Thyroid gland (tissue), 4 donors: ENCODE measurements at regions not wholly inside any gene's neighbourhood (a gene's known extent, or its start where the extent isn't known, plus 50 kb on each side); places are given as distances from the start of the nearest gene placed in this dataset.

Experiments used
- DNase-seq, 2 donors: peaks; one replicate each; pipeline ENCODE4 v3.0.0-alpha.2; 2019
- H3K27ac ChIP-seq, 3 donors: fragments of 200-600 bp; sonication (generic); 1 replicate in 2 of 3; 2 replicates in 1 of 3; pipeline ENCODE4 v1.5.1; 2016 to 2019; ENCODE audit warnings: mild to moderate bottlenecking in 1 of 3, moderate library complexity in 1 of 3
- H3K27me3 ChIP-seq: fragments of 200-600 bp; sonication (generic); one replicate; pipeline ENCODE4 v1.5.1; 2019
- H3K36me3 ChIP-seq, 2 donors: fragments of 200-600 bp; sonication (generic); one replicate each; pipeline ENCODE4 v1.5.1; 2016 to 2019
- H3K4me1 ChIP-seq, 2 donors: fragments of 200-600 bp; sonication (generic); one replicate each; pipeline ENCODE4 v1.5.1; 2017 to 2019
- H3K4me3 ChIP-seq, 3 donors: fragments of 200-600 bp; sonication (generic); replicated peaks in 1 of 3; 1 replicate in 2 of 3; 2 replicates in 1 of 3; pipeline ENCODE4 v1.5.1; 2016; ENCODE audit warnings: mild to moderate bottlenecking in 1 of 3
- H3K9me3 ChIP-seq: fragments of 200-600 bp; sonication (generic); one replicate; pipeline ENCODE4 v1.5.1; 2017
- CTCF ChIP-seq, 6 experiments: fragments of 200-600 bp in 3 of 6; fragments of 450-650 bp in 3 of 6; sonication (generic) in 3 of 6; IDR thresholded peaks; one replicate each; pipeline ENCODE4 v1.5.1; 2016 to 2019; ENCODE audit warnings: antibody characterized with exemption in 6 of 6, mild to moderate bottlenecking in 2 of 6, inconsistent platforms in 1 of 6, moderate library complexity in 1 of 6
- POLR2A ChIP-seq, 2 donors: fragments of 450-650 bp; IDR thresholded peaks; one replicate each; pipeline ENCODE4 v1.6.1; 2017; ENCODE audit warnings: antibody characterized with exemption in 2 of 2, mild to moderate bottlenecking in 2 of 2, moderate library complexity in 1 of 2
- WGBS, 2 donors: methylation state at CpG; one replicate each; pipeline ENCODE4 v1.1.5; 2017; 5-methylcytosine and 5-hydroxymethylcytosine counted together
- intact Hi-C: fragments of 100-400 bp; cut with DNase I; formaldehyde crosslinking; loops from one replicate; pipeline ENCODE4 v1.15.1; 2023

GRCh38 chr6:113648698-113649097, 208.4 kb upstream of the MARCKS start:
- no peak for TF ChIP-seq POLR2A (IDR thresholded peaks at IDR 0.05)
- no peak for TF ChIP-seq CTCF (IDR thresholded peaks at IDR 0.05)
- no peak for DNase-seq
- no peak overlapping the region for H3K27ac ChIP-seq
- intact Hi-C loops: no loop called here
- no peaks in the 10 kb centered on the region for H3K9me3 ChIP-seq
- H3K4me3 ChIP-seq: no peak overlapping the region
- 76 to 97% methylated on average over 1 of the region's 1 CpG for WGBS, 2 donors
- H3K36me3 ChIP-seq: no peaks in the 10 kb centered on the region
- H3K27me3 ChIP-seq: no peaks in the 10 kb centered on the region
- no peaks in the 10 kb centered on the region for H3K4me1 ChIP-seq

GRCh38 chr6:113649276-113649675, 207.9 kb upstream of the MARCKS start:
- TF ChIP-seq POLR2A (IDR thresholded peaks at IDR 0.05) (no peak), CTCF (IDR thresholded peaks at IDR 0.05) (no peak)
- Histone ChIP-seq H3K36me3 (no peaks in the 10 kb centered on the region), H3K4me3 (no peak overlapping the region), H3K27me3 (no peaks in the 10 kb centered on the region), H3K27ac (no peak overlapping the region), H3K9me3 (no peaks in the 10 kb centered on the region), H3K4me1 (peaks cover 3 to 4% of the 10 kb centered on the region in 2 donors)
- DNase-seq: no peak
- intact Hi-C loops: no loop called here
- WGBS, 2 donors: 77 to 84% methylated on average over 6 of the region's 6 CpGs

GRCh38 chr6:113649880-113650609, 207.1 kb upstream of the MARCKS start:
- intact Hi-C loops: no loop called here
- 71 to 73% methylated on average over 6 of the region's 6 CpGs for WGBS, 2 donors
- TF ChIP-seq POLR2A (IDR thresholded peaks at IDR 0.05) (no peak), CTCF (IDR thresholded peaks at IDR 0.05) (no peak)
- no peaks in the 10 kb centered on the region for H3K36me3 ChIP-seq
- DNase-seq: no peak
- no peak overlapping the region for H3K27ac ChIP-seq
- peaks cover 4 to 7% of the 10 kb centered on the region in 2 donors for H3K4me1 ChIP-seq
- H3K27me3 ChIP-seq: no peaks in the 10 kb centered on the region
- H3K4me3 ChIP-seq: no peak overlapping the region
- no peaks in the 10 kb centered on the region for H3K9me3 ChIP-seq

GRCh38 chr6:113650610-113650979, 206.6 kb upstream of the MARCKS start:
- H3K36me3 ChIP-seq: no peaks in the 10 kb centered on the region
- no peak for DNase-seq
- H3K4me1 ChIP-seq: peaks cover 4 to 7% of the 10 kb centered on the region in 2 donors
- H3K27me3 ChIP-seq: no peaks in the 10 kb centered on the region
- TF ChIP-seq POLR2A (IDR thresholded peaks at IDR 0.05): no peak
- no peak for TF ChIP-seq CTCF (IDR thresholded peaks at IDR 0.05)
- 93 to 98% methylated on average over 8 of the region's 8 CpGs for WGBS, 2 donors
- no peak overlapping the region for H3K4me3 ChIP-seq
- H3K27ac ChIP-seq: no peak overlapping the region
- intact Hi-C loops: no loop called here
- H3K9me3 ChIP-seq: no peaks in the 10 kb centered on the region

GRCh38 chr6:113651120-113651519, 206.0 kb upstream of the MARCKS start:
- Histone ChIP-seq H3K4me3 (no peak overlapping the region), H3K27ac (no peak overlapping the region), H3K36me3 (no peaks in the 10 kb centered on the region), H3K9me3 (no peaks in the 10 kb centered on the region), H3K4me1 (peaks cover 4 to 7% of the 10 kb centered on the region in 2 donors), H3K27me3 (no peaks in the 10 kb centered on the region)
- intact Hi-C loops: no loop called here
- DNase-seq: no peak
- no peak for TF ChIP-seq POLR2A (IDR thresholded peaks at IDR 0.05)
- no peak for TF ChIP-seq CTCF (IDR thresholded peaks at IDR 0.05)
- 63 to 66% methylated on average over 4 of the region's 4 CpGs for WGBS, 2 donors
